GM20000 (cell line): ENCODE measurements at regions not wholly inside any gene's neighbourhood (a gene's known extent, or its start where the extent isn't known, plus 50 kb on each side); places are given as distances from the start of the nearest gene placed in this dataset.

ENCODE experiments used
- DNase-seq: peaks from one replicate; pipeline ENCODE4 v3.0.0; 2012; ENCODE audit warnings: low spot score
- CTCF ChIP-seq: IDR thresholded peaks from 2 replicates; pipeline ENCODE4 v1.5.1; 2012; ENCODE audit warnings: mild to moderate bottlenecking, control low read depth; ENCODE audit errors: extremely low read depth, missing control alignments

DNA sequence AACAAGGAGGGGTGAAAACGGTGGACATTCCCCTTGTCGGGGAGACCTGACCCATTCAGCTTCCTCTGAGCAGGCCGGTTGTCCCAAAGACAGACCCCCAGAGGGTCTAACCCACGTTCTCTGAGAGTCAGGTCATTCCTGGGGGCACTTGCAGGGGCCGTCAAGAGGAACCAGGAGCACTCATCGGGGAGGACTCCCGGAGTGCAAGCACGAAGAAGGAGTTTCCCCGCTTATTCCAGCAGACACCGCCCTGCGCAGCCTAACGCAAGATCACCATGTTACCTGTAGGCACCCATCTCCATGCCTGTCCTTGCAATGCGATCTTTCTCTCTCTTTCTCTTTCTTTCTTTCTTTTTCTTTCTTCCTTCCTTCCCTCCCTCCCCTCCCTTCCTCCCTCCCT, 154.2 kb downstream of the SHOX start:
- no peak for DNase-seq
- no peak for TF ChIP-seq CTCF

DNA sequence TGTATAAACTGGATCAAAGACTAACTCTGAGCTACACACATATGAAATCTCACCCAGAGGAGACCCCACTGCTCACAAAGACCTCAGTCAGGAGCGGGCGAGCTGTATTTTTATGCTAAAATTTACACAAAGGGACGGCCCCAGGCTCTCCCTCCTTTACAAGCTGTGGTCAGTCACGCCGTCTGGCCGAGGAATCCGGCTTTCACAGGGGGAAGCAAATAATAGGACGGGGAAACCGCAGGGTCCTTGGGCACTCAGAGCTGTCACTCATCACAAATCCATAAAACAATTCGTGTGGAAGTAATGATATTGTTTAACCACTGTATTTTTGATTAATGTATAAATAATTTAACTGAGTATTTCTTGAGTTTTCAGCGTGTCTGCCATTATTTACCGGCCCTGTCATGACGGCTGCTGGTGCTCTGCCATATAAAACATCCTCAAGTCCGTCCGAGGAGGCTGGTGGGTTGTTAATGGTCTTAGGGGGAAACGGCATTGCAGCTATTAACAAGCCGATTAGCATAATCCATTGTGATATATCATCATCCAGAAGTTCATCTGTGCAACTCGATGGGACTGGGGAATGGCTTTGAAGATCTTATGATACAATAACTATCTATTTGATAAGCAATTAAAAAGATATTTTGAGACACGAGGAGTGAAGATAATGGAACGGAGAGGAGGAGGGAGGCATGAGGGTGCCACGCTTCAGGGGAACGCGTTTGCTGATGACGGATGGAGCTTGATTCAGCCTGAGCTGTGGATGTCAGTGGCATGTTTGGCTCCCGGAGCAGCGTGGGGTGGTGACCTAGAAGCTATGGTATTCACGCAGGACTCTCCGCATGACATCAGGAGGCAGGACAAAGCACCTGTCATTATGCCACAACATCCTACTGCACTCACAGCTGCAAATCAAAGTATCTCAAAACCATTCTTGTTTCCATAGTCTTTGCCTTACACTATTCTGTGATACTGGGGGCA, 150.9 kb downstream of the SHOX start:
- no peak for DNase-seq
- no peak for TF ChIP-seq CTCF

DNA sequence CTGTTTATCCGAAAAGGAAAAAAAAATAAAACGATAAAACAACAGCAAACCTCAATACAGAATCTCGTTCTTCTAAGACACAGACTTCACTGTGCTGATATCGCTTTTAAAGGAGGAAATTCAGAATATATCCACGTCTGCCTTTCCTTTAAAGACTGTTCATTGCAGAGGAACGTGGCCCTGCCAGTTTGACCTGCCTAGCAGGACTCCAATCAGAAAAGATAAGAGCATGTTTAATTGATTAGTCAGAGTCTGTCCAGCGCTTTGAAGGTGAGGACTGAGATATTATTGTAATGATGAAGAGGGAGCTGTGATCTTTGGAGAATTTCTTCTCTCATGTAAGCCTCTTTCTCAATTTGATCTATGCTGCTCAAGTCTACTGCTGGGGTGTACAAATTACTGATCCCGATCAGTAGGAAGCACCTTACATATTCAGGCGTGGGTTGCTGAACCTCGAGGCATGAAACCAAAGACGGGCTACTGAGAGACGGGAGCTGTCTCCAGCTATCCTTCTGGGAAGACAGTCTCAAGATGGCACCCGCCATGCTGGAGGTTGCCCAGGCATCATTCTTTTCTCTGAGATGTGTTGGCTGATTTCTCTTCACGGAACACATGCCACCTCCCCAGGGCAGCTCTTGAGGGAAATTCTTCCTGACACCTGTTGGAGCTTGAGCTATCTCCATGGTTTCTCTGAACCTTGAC, 146.1 kb downstream of the SHOX start:
- DNase-seq = no peak
- TF ChIP-seq CTCF = no peak

DNA sequence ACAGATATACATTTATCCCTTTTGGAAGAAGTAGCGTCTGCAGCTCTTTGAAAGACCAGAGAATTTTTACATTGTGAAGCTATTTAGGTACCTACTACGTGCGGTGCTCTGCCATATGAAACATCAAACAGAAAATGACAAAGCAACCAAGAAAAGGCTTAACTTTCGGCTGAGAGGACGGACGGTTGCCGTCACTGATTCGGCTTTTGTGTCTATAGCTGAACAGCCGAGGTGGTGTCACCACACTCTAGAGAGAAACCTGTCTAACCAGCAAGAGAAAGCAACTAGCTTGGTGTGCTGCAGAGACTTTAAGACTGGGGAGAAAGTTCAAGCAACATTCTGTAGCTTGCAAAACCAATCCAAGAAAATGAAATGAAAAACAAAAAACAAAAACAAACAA, 145.5 kb downstream of the SHOX start:
- DNase-seq = no peak
- no peak for TF ChIP-seq CTCF

DNA sequence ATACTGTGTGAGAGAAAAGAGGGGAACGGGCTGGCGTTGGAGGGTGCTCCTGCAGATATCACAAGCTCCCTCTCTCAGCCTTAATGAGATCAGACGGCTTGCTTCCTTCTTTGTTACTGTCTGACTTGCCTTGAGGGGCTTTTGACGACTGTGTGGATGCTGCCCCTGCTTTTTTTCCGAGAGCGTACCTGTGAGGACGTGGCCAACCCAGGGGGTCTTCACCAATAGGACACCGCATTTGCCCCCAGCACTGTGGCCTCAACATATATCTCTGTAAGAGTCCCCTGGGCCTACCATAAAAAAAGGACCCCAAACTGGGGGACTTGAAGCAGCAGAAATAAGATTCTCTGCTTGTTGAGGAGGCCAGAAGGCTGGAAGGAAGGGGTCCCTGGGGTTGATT, 143.9 kb downstream of the SHOX start:
- no peak for TF ChIP-seq CTCF
- no peak for DNase-seq

DNA sequence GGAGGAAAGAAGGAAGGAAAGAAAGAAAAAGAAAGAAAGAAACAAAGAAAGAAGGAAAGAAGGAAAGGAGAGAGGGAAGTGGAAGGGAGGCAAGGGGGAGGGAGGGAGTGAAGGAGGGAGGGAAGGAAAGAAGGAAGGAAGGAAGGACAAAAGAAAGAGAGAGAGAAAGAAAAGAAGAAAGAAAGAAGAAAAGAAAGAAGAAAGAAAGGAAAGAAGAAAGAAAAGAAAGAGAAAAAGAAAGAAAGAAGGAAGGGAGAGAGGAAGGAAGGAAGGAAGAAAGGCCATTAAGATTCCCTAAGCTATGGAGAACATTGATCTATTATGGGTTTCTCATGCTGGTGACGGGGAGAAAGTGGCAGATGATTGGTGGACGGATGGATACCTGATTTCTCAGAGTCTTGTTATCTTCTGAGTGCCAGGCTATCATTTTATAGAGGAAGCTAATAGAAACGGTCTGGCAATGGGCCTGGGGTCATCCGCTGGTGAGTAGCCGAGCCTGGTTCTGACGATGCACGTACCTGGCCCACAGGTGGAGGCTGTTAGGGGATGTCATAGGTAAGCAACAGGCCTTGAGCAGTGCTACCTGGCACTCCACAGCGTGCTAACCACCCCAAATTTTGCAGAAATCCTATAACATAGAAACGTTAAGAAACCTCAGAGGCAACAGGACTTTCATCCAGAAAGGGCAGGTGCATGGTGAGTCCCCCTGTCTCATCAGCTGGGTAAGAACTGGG, 142.9 kb downstream of the SHOX start:
- DNase-seq = no peak
- TF ChIP-seq CTCF = no peak
